ENCODE measurements at regions not wholly inside any gene's neighbourhood (a gene's known extent, or its start where the extent isn't known, plus 50 kb on each side); places are given as distances from the start of the nearest gene placed in this dataset.

- no peak for TF ChIP-seq ELF4 (IDR thresholded peaks at IDR 0.05)
- no peak for TF ChIP-seq ARNT (IDR thresholded peaks at IDR 0.05)
- TF ChIP-seq L3MBTL2 (conservative IDR thresholded peaks at IDR 0.05) = no peak
- no peak for TF ChIP-seq BHLHE40 (IDR thresholded peaks at IDR 0.05; ENCODE audit: borderline replicate concordance)
- no peak for TF ChIP-seq NFRKB (IDR thresholded peaks at IDR 0.05)
- TF ChIP-seq SP1 (IDR thresholded peaks at IDR 0.05) = no peak
- TF ChIP-seq FOXA1 (IDR thresholded peaks at IDR 0.05) = no peak
- TF ChIP-seq TARDBP (IDR thresholded peaks at IDR 0.05) = no peak
- TF ChIP-seq FOXM1 (IDR thresholded peaks at IDR 0.05; ENCODE audit: borderline replicate concordance) = no peak
- TF ChIP-seq SUZ12 (IDR thresholded peaks at IDR 0.05) = no peak
- no peak for TF ChIP-seq PKNOX1 (IDR thresholded peaks at IDR 0.05)
- TF ChIP-seq CTBP1 (IDR thresholded peaks at IDR 0.05; ENCODE audit: borderline replicate concordance) = no peak
These were observed 1836.4 kb downstream of the TP53TG3F start for GRCh38 chr16:35295856-35296255.

Data from HEK293T (cell line).